NCI-H446 treated with DMSO at 0.1 percent for 48 hours (cell line): ENCODE measurements at regions not wholly inside any gene's neighbourhood (a gene's known extent, or its start where the extent isn't known, plus 50 kb on each side); places are given as distances from the start of the nearest gene placed in this dataset.

Experiments
- DNase-seq: peaks from one replicate; lab custom pipeline; 2025; lab: John Stamatoyannopoulos, UW

- DNase-seq: no peak
Observed at GRCh38 chr15:66848686-66849392, 146.8 kb downstream of the SMAD6 start.

DNA sequence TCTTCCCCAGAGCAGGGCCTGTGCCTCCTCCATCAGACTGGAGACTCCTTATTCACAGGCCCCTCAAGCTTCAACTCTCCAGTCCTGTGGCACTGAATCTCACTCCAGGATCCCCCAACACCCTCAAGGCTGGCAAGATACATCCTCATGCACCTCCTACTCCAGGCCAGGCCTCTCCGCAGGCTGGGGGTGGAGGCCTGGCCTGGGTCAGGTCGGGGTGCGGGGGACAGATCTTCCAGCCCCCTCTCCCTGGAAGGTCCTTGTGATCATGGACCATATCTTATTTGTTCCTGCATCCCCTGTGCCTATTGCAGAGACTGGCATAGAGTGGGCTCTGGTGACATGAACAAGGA is 147.3 kb downstream of the SMAD6 start:
- DNase-seq: no peak

GRCh38 chr15:66849746-66850077 is 147.7 kb downstream of the SMAD6 start:
- DNase-seq: no peak

GRCh38 chr15:66850078-66850991 is 148.3 kb downstream of the SMAD6 start:
- DNase-seq: no peak

- no peak for DNase-seq
Observed at GRCh38 chr15:66850996-66851310, 148.9 kb downstream of the SMAD6 start.

GRCh38 chr15:66851311-66852063 is 149.5 kb downstream of the SMAD6 start:
- peak; percentile 37 for DNase-seq

GRCh38 chr15:66852064-66852905 is 150.2 kb downstream of the SMAD6 start:
- DNase-seq: no peak

GRCh38 chr15:66854012-66854965 is 152.3 kb downstream of the SMAD6 start:
- no peak for DNase-seq

DNA sequence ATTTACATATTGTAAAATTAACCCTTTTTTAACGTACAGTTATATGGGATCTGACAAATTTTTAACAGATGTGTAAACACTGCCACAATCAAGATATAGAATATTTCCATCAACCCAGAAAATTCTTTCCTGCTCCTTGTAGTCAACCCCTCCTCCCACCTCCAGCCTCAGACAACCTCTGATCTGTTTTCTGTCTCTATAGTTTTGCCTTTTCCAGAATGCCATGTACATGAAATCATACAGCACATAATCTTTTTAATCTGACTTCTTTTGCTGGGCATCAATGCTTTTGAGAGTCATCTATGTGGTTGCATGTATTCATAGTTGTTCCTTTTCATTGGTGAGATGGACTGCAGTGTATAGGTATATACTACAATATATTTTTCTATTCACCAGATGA is 153.0 kb downstream of the SMAD6 start:
- no peak for DNase-seq

DNA sequence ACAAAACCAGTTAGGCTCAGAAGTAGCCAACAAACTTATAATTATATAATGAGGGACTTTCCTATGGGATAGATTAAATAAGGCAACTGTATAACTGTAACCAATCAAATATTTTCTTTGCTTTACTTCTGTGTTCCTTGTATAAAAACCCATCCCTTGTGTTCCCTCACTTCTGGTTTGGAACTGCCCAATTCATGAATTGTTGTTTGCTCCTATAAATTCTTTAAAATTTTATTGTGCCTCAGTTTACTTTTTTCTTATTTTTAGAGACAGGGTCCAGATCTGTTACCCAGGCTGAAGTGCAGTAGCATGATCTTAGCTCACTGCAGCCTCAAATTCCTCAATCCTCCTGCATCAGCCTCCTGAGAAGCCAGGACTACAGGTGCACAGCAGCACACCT is 155.7 kb downstream of the SMAD6 start:
- DNase-seq: no peak

- DNase-seq: no peak
Observed at GRCh38 chr15:66858423-66859207, 156.6 kb downstream of the SMAD6 start.

GRCh38 chr15:66859688-66860253 is 157.7 kb downstream of the SMAD6 start:
- DNase-seq: no peak

GRCh38 chr15:66860844-66861243 is 158.8 kb downstream of the SMAD6 start:
- DNase-seq: no peak

DNA sequence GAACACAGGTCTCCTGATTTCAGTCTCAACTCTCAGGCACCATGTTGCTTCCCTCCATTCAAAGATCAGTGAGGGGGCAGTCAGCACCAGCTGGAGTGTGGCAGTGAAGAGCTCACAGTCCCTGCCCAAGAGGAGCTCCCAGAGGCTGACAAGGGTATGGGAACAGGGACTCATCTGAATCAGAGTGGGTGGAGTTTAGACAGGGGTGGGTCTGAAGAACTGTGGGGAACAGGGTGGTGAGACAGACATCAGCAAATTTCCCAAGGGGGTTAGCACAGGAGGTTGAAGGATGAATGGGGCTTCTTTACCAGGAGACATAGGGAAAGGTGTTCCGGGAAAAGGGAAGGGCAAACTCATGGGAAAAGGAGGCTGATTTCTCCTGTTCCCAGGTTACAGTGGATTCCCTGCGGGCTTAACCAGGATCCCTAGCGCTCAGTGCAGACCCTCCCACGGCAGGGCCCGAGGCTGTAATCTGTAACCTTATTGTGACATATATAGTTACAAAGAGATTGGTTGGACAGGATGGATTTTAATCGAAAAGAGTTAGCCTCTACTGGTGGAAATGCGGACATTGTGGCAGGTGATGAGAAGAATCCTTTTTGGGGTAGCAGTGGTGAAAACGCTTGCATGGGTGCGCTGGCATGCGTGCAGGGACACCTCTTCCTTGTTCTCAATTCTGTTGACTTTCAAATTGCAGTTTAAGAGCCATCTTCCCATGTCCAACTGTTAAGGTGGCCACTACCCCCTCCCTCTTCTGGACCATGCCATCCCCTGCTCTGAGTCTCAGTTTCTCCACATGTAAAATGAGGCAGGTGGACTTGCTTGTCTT is 160.3 kb downstream of the SMAD6 start:
- no peak for DNase-seq

GRCh38 chr15:66862940-66863335 is 160.9 kb downstream of the SMAD6 start:
- peak; percentile 54 for DNase-seq

DNA sequence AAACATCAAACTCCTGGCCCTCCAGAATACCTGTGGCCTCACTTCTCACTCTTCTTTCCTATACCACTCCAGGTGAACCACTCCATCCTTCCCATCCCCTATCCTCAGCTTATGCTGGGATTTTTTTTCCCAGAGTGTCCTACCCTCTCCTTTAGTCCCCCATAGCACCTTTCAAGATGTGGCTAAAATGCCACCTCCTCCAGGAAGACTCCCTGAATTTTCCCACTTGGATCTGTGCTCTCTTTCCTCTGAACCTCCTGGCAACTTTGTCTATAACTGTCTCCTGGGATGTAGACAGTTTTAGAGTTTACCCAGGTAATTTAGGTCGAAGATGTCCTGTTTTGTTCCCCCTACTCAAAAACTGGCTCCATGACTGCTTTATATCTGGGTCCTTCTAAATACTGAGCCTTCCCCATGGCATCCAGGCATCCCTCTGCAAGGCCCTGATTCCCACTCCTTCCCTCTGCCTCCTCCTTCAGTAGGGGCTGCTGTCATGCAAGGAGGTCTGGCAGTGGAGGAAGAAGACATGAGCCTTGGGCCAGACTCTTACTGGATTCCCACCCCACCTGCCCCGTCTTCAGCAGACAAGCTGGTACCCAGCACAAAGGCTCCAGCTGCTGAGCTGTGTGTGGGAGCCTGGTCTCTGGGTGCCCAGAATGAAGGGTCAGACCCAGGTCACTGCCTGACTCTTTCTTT is 161.5 kb downstream of the SMAD6 start:
- DNase-seq: no peak

DNA sequence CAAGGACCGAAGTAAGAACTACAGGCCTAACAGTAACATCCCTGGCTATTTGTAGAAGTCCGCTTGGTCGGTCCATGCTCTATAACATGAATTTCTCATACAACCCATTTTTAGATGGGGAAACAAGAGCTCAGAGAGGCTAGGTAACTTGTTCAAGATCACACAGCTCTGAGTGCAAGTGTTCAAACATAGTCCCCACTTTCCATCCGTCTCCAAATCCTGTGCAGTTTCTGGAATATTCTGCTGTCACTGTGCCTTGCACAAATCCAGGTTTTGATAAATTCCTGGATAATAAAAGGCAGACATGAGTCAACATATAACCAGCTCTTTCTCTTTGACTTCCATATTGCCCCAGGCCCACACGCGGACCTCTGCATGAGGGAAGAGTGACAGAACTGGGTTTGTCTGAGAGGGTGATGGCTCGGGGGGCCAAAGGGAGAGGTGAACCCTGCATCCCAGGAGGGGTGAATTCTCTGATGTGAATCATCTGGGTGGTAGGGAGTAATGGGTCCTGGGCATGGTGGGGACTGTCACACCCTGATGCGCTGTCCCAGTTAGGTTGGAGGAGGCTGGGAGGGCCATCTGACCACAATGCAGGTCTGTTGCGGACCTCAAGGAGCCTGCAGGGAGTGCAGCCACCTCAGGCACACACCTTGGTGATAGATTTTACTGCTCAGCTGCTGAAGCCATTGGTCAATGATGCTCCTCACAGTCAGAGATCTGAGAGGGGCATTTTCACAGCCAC is 162.2 kb downstream of the SMAD6 start:
- no peak for DNase-seq
